ENCODE measurements at regions not wholly inside any gene's neighbourhood (a gene's known extent, or its start where the extent isn't known, plus 50 kb on each side); places are given as distances from the start of the nearest gene placed in this dataset.

GRCh38 chr2:162908567-162908966 is 70.0 kb upstream of the KCNH7 start:
- TF ChIP-seq EP300 (IDR thresholded peaks at IDR 0.05) (no peak), POLR2A (IDR thresholded peaks at IDR 0.05; ENCODE audit: low read length) (no peak), USF2 (IDR thresholded peaks at IDR 0.05) (no peak), FOSL2 (IDR thresholded peaks at IDR 0.05) (no peak), FOSL2 (CRISPR knock-in tag; IDR thresholded peaks at IDR 0.05) (no peak), SREBF2 (IDR thresholded peaks at IDR 0.05) (no peak), SMC3 (IDR thresholded peaks at IDR 0.05) (no peak), MAZ (IDR thresholded peaks at IDR 0.05; ENCODE audit: borderline replicate concordance, low read depth, low read length) (no peak), CTCF (IDR thresholded peaks at IDR 0.05) (no peak), JUNB (IDR thresholded peaks at IDR 0.05) (no peak), RFX5 (IDR thresholded peaks at IDR 0.05) (no peak), RNF2 (IDR thresholded peaks at IDR 0.05; ENCODE audit: borderline replicate concordance, low read depth) (no peak), CEBPB (IDR thresholded peaks at IDR 0.05) (no peak), PHF8 (IDR thresholded peaks at IDR 0.05; ENCODE audit: borderline replicate concordance, low read depth) (no peak), CHD2 (IDR thresholded peaks at IDR 0.05; ENCODE audit: low read length, partially characterized antibody) (no peak)

All from A549 (cell line).